Thyroid gland (tissue), 4 donors: ENCODE measurements at regions not wholly inside any gene's neighbourhood (a gene's known extent, or its start where the extent isn't known, plus 50 kb on each side); places are given as distances from the start of the nearest gene placed in this dataset.

Source experiments
- DNase-seq, 2 donors: peaks; one replicate each; pipeline ENCODE4 v3.0.0-alpha.2; 2019
- H3K27ac ChIP-seq, 3 donors: fragments of 200-600 bp; sonication (generic); 1 replicate in 2 of 3; 2 replicates in 1 of 3; pipeline ENCODE4 v1.5.1; 2016 to 2019; ENCODE audit warnings: mild to moderate bottlenecking in 1 of 3, moderate library complexity in 1 of 3
- H3K27me3 ChIP-seq: fragments of 200-600 bp; sonication (generic); one replicate; pipeline ENCODE4 v1.5.1; 2019
- H3K36me3 ChIP-seq, 2 donors: fragments of 200-600 bp; sonication (generic); one replicate each; pipeline ENCODE4 v1.5.1; 2016 to 2019
- H3K4me1 ChIP-seq, 2 donors: fragments of 200-600 bp; sonication (generic); one replicate each; pipeline ENCODE4 v1.5.1; 2017 to 2019
- H3K4me3 ChIP-seq, 3 donors: fragments of 200-600 bp; sonication (generic); replicated peaks in 1 of 3; 1 replicate in 2 of 3; 2 replicates in 1 of 3; pipeline ENCODE4 v1.5.1; 2016; ENCODE audit warnings: mild to moderate bottlenecking in 1 of 3
- H3K9me3 ChIP-seq: fragments of 200-600 bp; sonication (generic); one replicate; pipeline ENCODE4 v1.5.1; 2017
- POLR2A ChIP-seq, 2 donors: fragments of 450-650 bp; IDR thresholded peaks; one replicate each; pipeline ENCODE4 v1.6.1; 2017; ENCODE audit warnings: antibody characterized with exemption in 2 of 2, mild to moderate bottlenecking in 2 of 2, moderate library complexity in 1 of 2
- whole genome bisulfite sequencing, 2 donors: methylation state at CpG; one replicate each; pipeline ENCODE4 v1.1.5; 2017; 5-methylcytosine and 5-hydroxymethylcytosine counted together
- intact Hi-C: fragments of 100-400 bp; cut with DNase I; formaldehyde crosslinking; loops from one replicate; pipeline ENCODE4 v1.15.1; 2023
- TF ChIP-seq, protein P1 (sequence below), 6 experiments: fragments of 200-600 bp in 3 of 6; fragments of 450-650 bp in 3 of 6; sonication (generic) in 3 of 6; IDR thresholded peaks; one replicate each; pipeline ENCODE4 v1.5.1; 2016 to 2019; ENCODE audit warnings: antibody characterized with exemption in 6 of 6, mild to moderate bottlenecking in 2 of 6, inconsistent platforms in 1 of 6, moderate library complexity in 1 of 6

- intact Hi-C loops = no loop called here
- Histone ChIP-seq H3K27me3 (no peaks in the 10 kb centered on the region), H3K9me3 (no peaks in the 10 kb centered on the region), H3K4me3 (no peak overlapping the region), H3K36me3 (no peaks in the 10 kb centered on the region), H3K27ac (no peak overlapping the region), H3K4me1 (no peaks in the 10 kb centered on the region)
- no peak for DNase-seq
- TF ChIP-seq, protein P1, sequence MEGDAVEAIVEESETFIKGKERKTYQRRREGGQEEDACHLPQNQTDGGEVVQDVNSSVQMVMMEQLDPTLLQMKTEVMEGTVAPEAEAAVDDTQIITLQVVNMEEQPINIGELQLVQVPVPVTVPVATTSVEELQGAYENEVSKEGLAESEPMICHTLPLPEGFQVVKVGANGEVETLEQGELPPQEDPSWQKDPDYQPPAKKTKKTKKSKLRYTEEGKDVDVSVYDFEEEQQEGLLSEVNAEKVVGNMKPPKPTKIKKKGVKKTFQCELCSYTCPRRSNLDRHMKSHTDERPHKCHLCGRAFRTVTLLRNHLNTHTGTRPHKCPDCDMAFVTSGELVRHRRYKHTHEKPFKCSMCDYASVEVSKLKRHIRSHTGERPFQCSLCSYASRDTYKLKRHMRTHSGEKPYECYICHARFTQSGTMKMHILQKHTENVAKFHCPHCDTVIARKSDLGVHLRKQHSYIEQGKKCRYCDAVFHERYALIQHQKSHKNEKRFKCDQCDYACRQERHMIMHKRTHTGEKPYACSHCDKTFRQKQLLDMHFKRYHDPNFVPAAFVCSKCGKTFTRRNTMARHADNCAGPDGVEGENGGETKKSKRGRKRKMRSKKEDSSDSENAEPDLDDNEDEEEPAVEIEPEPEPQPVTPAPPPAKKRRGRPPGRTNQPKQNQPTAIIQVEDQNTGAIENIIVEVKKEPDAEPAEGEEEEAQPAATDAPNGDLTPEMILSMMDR (IDR thresholded peaks at IDR 0.05) = no peak
- TF ChIP-seq POLR2A (IDR thresholded peaks at IDR 0.05) = no peak
- 82 to 84% methylated on average over 2 of the region's 2 CpGs for WGBS, 2 donors
Measured at GRCh38 chr2:82708681-82709080, 1750.4 kb downstream of the SUCLG1 start.

- TF ChIP-seq, protein P1 (IDR thresholded peaks at IDR 0.05) = no peak
- no peak for TF ChIP-seq POLR2A (IDR thresholded peaks at IDR 0.05)
- Histone ChIP-seq H3K27ac (no peak overlapping the region), H3K9me3 (no peaks in the 10 kb centered on the region), H3K4me1 (no peaks in the 10 kb centered on the region), H3K27me3 (no peaks in the 10 kb centered on the region), H3K4me3 (no peak overlapping the region), H3K36me3 (no peaks in the 10 kb centered on the region)
- 73 to 81% methylated on average over 1 of the region's 1 CpG for WGBS, 2 donors
- intact Hi-C loops = no loop called here
- DNase-seq = no peak
Measured at GRCh38 chr2:82697231-82697630, 1761.8 kb downstream of the SUCLG1 start.

DNA sequence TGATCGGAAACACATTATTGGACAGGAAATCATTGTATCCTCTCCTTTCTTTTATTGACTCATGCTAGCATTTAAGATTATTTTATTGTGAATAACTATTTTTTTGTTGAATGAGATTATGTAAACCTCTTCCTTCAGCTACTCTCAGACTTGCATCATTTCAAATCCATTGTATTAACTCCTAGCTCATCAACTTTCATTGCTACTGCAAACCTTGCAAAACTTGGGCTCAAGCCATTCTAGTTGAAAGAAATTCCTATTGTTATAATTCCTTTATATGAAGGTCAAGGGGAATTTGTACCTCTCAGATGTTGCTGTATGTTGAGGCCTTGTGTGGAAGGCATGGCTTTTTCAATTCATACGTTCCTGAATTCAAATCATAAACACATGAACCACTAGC lies 1764.6 kb downstream of the SUCLG1 start:
- intact Hi-C loops = no loop called here
- Histone ChIP-seq H3K9me3 (no peaks in the 10 kb centered on the region), H3K36me3 (no peaks in the 10 kb centered on the region), H3K27me3 (no peaks in the 10 kb centered on the region), H3K4me3 (no peak overlapping the region), H3K27ac (no peak overlapping the region), H3K4me1 (no peaks in the 10 kb centered on the region)
- DNase-seq = no peak
- no peak for TF ChIP-seq POLR2A (IDR thresholded peaks at IDR 0.05)
- TF ChIP-seq, protein P1 (IDR thresholded peaks at IDR 0.05) = no peak
- WGBS, 2 donors = 85 to 87% methylated on average over 2 of the region's 2 CpGs

- 70 to 82% methylated on average over 2 of the region's 2 CpGs for WGBS, 2 donors
- no peak for DNase-seq
- TF ChIP-seq POLR2A (IDR thresholded peaks at IDR 0.05) = no peak
- TF ChIP-seq, protein P1 (IDR thresholded peaks at IDR 0.05) = no peak
- H3K36me3 ChIP-seq = no peaks in the 10 kb centered on the region
- H3K27me3 ChIP-seq = no peaks in the 10 kb centered on the region
- intact Hi-C loops = no loop called here
- H3K27ac ChIP-seq = no peak overlapping the region
- H3K4me3 ChIP-seq = no peak overlapping the region
- no peaks in the 10 kb centered on the region for H3K4me1 ChIP-seq
- no peaks in the 10 kb centered on the region for H3K9me3 ChIP-seq
Measured at GRCh38 chr2:82690757-82691411, 1768.2 kb downstream of the SUCLG1 start.

GRCh38 chr2:82675186-82675585 lies 1783.9 kb downstream of the SUCLG1 start:
- no peaks in the 10 kb centered on the region for H3K9me3 ChIP-seq
- H3K36me3 ChIP-seq = no peaks in the 10 kb centered on the region
- no peaks in the 10 kb centered on the region for H3K27me3 ChIP-seq
- H3K4me1 ChIP-seq = no peaks in the 10 kb centered on the region
- no peak overlapping the region for H3K27ac ChIP-seq
- WGBS, 2 donors = 79 to 80% methylated on average over 2 of the region's 2 CpGs
- TF ChIP-seq POLR2A (IDR thresholded peaks at IDR 0.05) = no peak
- TF ChIP-seq, protein P1 (IDR thresholded peaks at IDR 0.05) = no peak
- no peak overlapping the region for H3K4me3 ChIP-seq
- DNase-seq = no peak
- intact Hi-C loops = no loop called here
